ENCODE measurements at regions not wholly inside any gene's neighbourhood (a gene's known extent, or its start where the extent isn't known, plus 50 kb on each side); places are given as distances from the start of the nearest gene placed in this dataset.

GRCh38 chr11:96481204-96481603 lies 91.4 kb downstream of the JRKL start:
- no peaks in the 10 kb centered on the region for H3K27me3 ChIP-seq (ENCODE audit: low read depth, low read length)
- H3K79me2 ChIP-seq (ENCODE audit: low read length): no peaks in the 10 kb centered on the region
- H3K27ac ChIP-seq (ENCODE audit: low read length): no peak overlapping the region
- no peak for TF ChIP-seq CTCF (IDR thresholded peaks at IDR 0.05; ENCODE audit: low read depth, low read length)
- TF ChIP-seq EZH2phosphoT487 (IDR thresholded peaks at IDR 0.05; ENCODE audit: low read depth): no peak
- H3K9ac ChIP-seq (ENCODE audit: low read length): no peak overlapping the region
- H2AFZ ChIP-seq (ENCODE audit: low read depth, low read length): no peak overlapping the region
- H3K4me3 ChIP-seq (ENCODE audit: low read length): no peak overlapping the region
- H3K36me3 ChIP-seq (replicated peaks; ENCODE audit: low read depth, low read length): no peaks in the 10 kb centered on the region
- no peaks in the 10 kb centered on the region for H3K4me1 ChIP-seq (ENCODE audit: low read length)
- H3K4me2 ChIP-seq (ENCODE audit: low read length): no peak overlapping the region
- H3K9me3 ChIP-seq (ENCODE audit: insufficient read depth, low read length): no peaks in the 10 kb centered on the region
- no peaks in the 10 kb centered on the region for H4K20me1 ChIP-seq (ENCODE audit: insufficient read depth, low read length)

- Histone ChIP-seq H2AFZ (ENCODE audit: low read depth, low read length) (no peak overlapping the region), H3K9ac (ENCODE audit: low read length) (no peak overlapping the region), H3K4me2 (ENCODE audit: low read length) (no peak overlapping the region), H3K36me3 (replicated peaks; ENCODE audit: low read depth, low read length) (no peaks in the 10 kb centered on the region), H3K4me3 (ENCODE audit: low read length) (no peak overlapping the region), H4K20me1 (ENCODE audit: insufficient read depth, low read length) (no peaks in the 10 kb centered on the region), H3K9me3 (ENCODE audit: insufficient read depth, low read length) (no peaks in the 10 kb centered on the region), H3K27me3 (ENCODE audit: low read depth, low read length) (no peaks in the 10 kb centered on the region), H3K27ac (ENCODE audit: low read length) (no peak overlapping the region), H3K79me2 (ENCODE audit: low read length) (no peaks in the 10 kb centered on the region), H3K4me1 (ENCODE audit: low read length) (no peaks in the 10 kb centered on the region)
- TF ChIP-seq CTCF (IDR thresholded peaks at IDR 0.05; ENCODE audit: low read depth, low read length): no peak
- TF ChIP-seq EZH2phosphoT487 (IDR thresholded peaks at IDR 0.05; ENCODE audit: low read depth): no peak
These were observed 92.0 kb downstream of the JRKL start for GRCh38 chr11:96481771-96482170.

- H3K9me3 ChIP-seq (ENCODE audit: insufficient read depth, low read length): no peaks in the 10 kb centered on the region
- no peak overlapping the region for H2AFZ ChIP-seq (ENCODE audit: low read depth, low read length)
- no peaks in the 10 kb centered on the region for H3K4me1 ChIP-seq (ENCODE audit: low read length)
- H4K20me1 ChIP-seq (ENCODE audit: insufficient read depth, low read length): no peaks in the 10 kb centered on the region
- no peak overlapping the region for H3K4me3 ChIP-seq (ENCODE audit: low read length)
- H3K79me2 ChIP-seq (ENCODE audit: low read length): no peaks in the 10 kb centered on the region
- H3K27ac ChIP-seq (ENCODE audit: low read length): no peak overlapping the region
- H3K9ac ChIP-seq (ENCODE audit: low read length): no peak overlapping the region
- no peaks in the 10 kb centered on the region for H3K27me3 ChIP-seq (ENCODE audit: low read depth, low read length)
- H3K36me3 ChIP-seq (replicated peaks; ENCODE audit: low read depth, low read length): no peaks in the 10 kb centered on the region
- no peak for TF ChIP-seq CTCF (IDR thresholded peaks at IDR 0.05; ENCODE audit: low read depth, low read length)
- TF ChIP-seq EZH2phosphoT487 (IDR thresholded peaks at IDR 0.05; ENCODE audit: low read depth): no peak
- no peak overlapping the region for H3K4me2 ChIP-seq (ENCODE audit: low read length)
These were observed 92.4 kb downstream of the JRKL start for GRCh38 chr11:96482193-96482592.

- TF ChIP-seq CTCF (IDR thresholded peaks at IDR 0.05; ENCODE audit: low read depth, low read length): no peak
- no peak for TF ChIP-seq EZH2phosphoT487 (IDR thresholded peaks at IDR 0.05; ENCODE audit: low read depth)
- Histone ChIP-seq H3K79me2 (ENCODE audit: low read length) (no peaks in the 10 kb centered on the region), H3K27ac (ENCODE audit: low read length) (no peak overlapping the region)
These were observed 93.7 kb downstream of the JRKL start for GRCh38 chr11:96483374-96483955.

More at GRCh38 chr11:96483374-96483955, 93.7 kb downstream of the JRKL start:
- no peaks in the 10 kb centered on the region for H3K27me3 ChIP-seq (ENCODE audit: low read depth, low read length)
- no peak overlapping the region for H3K4me3 ChIP-seq (ENCODE audit: low read length)
- no peaks in the 10 kb centered on the region for H3K4me1 ChIP-seq (ENCODE audit: low read length)
- no peaks in the 10 kb centered on the region for H4K20me1 ChIP-seq (ENCODE audit: insufficient read depth, low read length)
- H3K4me2 ChIP-seq (ENCODE audit: low read length): no peak overlapping the region
- no peaks in the 10 kb centered on the region for H3K9me3 ChIP-seq (ENCODE audit: insufficient read depth, low read length)
- no peak overlapping the region for H3K9ac ChIP-seq (ENCODE audit: low read length)
- H2AFZ ChIP-seq (ENCODE audit: low read depth, low read length): no peak overlapping the region
- H3K36me3 ChIP-seq (replicated peaks; ENCODE audit: low read depth, low read length): no peaks in the 10 kb centered on the region

Data from OCI-LY3 (cell line).